GM19324 (cell line): ENCODE measurements at regions not wholly inside any gene's neighbourhood (a gene's known extent, or its start where the extent isn't known, plus 50 kb on each side); places are given as distances from the start of the nearest gene placed in this dataset.
"Not testable (repeated sequence)": the region's sequence is repeated elsewhere in the genome, so short reads cannot be mapped to it uniquely, and the experiment has no call there.

Experiments used
- ATAC-seq: cut with Tn5 transposase; IDR thresholded peaks from one replicate; pipeline ENCODE4 v1.9.1; 2021; ENCODE audit warnings: mild to moderate bottlenecking, moderate library complexity; ENCODE audit not compliant: unreplicated experiment, low FRiP score

- ATAC-seq: no peak
These were observed 70.4 kb downstream of the TDRD15 start for GRCh38 chr2:21194147-21194546.

GRCh38 chr2:21194858-21195271 is 71.1 kb downstream of the TDRD15 start:
- ATAC-seq: no peak

GRCh38 chr2:21195326-21195725 is 71.6 kb downstream of the TDRD15 start:
- ATAC-seq: no peak

- ATAC-seq: no peak
These were observed 74.9 kb downstream of the TDRD15 start for GRCh38 chr2:21198637-21199036.

GRCh38 chr2:21203976-21204375 is 80.2 kb downstream of the TDRD15 start:
- no peak for ATAC-seq

GRCh38 chr2:21214085-21214484 is 90.3 kb downstream of the TDRD15 start:
- not testable (repeated sequence) for ATAC-seq

GRCh38 chr2:21217442-21217841 is 93.7 kb downstream of the TDRD15 start:
- no peak for ATAC-seq

- ATAC-seq: no peak
These were observed 97.2 kb downstream of the TDRD15 start for GRCh38 chr2:21220930-21221329.

GRCh38 chr2:21223618-21224017 is 99.8 kb downstream of the TDRD15 start:
- no peak for ATAC-seq

- no peak for ATAC-seq
These were observed 104.5 kb downstream of the TDRD15 start for GRCh38 chr2:21228041-21228895.

GRCh38 chr2:21229302-21229701 is 105.5 kb downstream of the TDRD15 start:
- no peak for ATAC-seq

- ATAC-seq: no peak
These were observed 106.4 kb downstream of the TDRD15 start for GRCh38 chr2:21230140-21230539.

GRCh38 chr2:21231985-21232384 is 108.2 kb downstream of the TDRD15 start:
- ATAC-seq: no peak

- no peak for ATAC-seq
These were observed 109.4 kb downstream of the TDRD15 start for GRCh38 chr2:21233194-21233593.

GRCh38 chr2:21234001-21234400 is 110.2 kb downstream of the TDRD15 start:
- ATAC-seq: no peak

- ATAC-seq: no peak
These were observed 110.8 kb downstream of the TDRD15 start for GRCh38 chr2:21234464-21235120.

- ATAC-seq: not testable (repeated sequence)
These were observed 116.0 kb downstream of the TDRD15 start for GRCh38 chr2:21239749-21240148.

GRCh38 chr2:21244161-21244560 is 120.4 kb downstream of the TDRD15 start:
- no peak for ATAC-seq

GRCh38 chr2:21245565-21245964 is 121.8 kb downstream of the TDRD15 start:
- ATAC-seq: no peak

- no peak for ATAC-seq
These were observed 125.6 kb downstream of the TDRD15 start for GRCh38 chr2:21249367-21249766.

GRCh38 chr2:21250673-21251072 is 126.9 kb downstream of the TDRD15 start:
- ATAC-seq: no peak
